Activated naive CD8-positive, alpha-beta T cell treated with anti-CD3 and anti-CD28 coated beads, Interleukin-2, amount 50 U/mL, for 16 hours (primary cell): ENCODE measurements at regions not wholly inside any gene's neighbourhood (a gene's known extent, or its start where the extent isn't known, plus 50 kb on each side); places are given as distances from the start of the nearest gene placed in this dataset.
"Not testable (repeated sequence)": the region's sequence is repeated elsewhere in the genome, so short reads cannot be mapped to it uniquely, and the experiment has no call there.

Experiments
- DNase-seq: peaks from one replicate; pipeline ENCODE4 v3.0.0-alpha.2; 2020; ENCODE audit warnings: low read depth, low spot score

DNA sequence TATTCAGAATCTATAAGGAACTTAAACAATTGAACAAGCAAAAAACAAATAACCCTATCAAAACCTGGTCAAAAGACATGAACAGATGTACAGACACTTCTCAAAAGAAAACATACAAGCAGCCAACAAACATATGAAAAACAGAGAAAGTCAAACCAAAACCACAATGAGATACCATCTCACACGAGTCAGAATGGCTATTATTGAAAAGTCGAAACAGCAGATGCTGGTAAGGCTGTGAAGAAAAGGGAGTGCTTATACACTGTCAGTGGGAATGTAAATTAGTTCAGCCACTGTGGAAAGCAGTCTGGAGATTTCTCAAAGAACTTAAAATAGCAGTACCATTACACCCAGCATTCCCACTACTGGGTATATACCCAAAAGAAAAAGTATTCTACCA, 520.1 kb downstream of the LTN1 start:
- not testable (repeated sequence) for DNase-seq

DNA sequence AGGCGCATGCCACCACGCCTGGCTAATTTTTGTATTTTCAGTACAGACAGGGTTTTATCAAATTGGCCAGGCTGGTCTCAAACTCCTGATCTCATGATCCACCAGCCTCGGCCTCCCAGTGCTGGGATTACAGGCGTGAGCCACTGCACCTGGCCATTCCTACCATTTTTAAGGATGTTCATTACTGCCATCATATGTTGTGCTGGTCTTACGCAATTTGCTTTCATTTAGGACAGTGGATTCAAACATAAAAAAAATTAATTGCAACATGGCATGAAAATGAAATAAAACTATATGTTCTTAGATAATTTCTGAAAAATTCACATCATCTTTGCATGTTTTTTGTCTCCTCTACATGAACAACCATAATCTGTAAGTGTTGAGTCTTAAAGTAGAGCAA, 527.7 kb downstream of the LTN1 start:
- no peak for DNase-seq

DNA sequence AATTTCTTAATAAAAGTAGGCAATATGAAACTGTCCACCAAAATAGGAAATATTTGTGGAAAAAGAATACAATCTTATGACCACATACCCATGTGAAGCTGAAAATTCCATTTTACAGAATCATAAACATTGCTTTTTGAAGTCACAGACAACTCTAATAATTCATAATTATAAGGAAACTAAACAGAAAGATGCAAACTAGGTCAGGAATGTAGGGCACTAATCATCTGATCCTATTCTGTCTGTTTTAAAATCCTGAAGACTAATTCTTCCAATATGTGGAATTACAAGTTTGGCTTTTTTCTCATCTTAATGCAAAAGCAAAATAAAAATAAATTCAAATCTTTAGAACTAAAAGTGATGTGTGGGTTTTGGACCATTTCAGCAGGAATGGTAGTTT, 528.6 kb downstream of the LTN1 start:
- DNase-seq: no peak

DNA sequence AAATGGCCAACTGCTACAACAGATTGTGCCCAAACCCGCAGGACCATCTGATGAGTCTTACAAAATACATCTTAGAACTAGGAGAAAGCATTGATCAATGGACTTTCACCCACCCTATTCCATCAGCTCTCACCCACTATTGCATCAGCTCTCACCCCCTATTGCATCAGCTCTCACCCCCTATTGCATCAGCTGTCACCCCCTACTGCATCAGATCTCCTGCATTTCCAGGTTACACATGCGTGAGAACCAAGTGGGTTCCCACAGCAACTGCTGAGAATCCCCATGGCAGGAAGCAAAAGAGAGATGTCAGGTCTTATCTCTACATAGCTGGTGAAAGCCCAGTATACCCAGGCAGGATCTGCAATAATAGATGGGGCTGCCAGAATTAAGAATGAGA, 533.5 kb downstream of the LTN1 start:
- no peak for DNase-seq

DNA sequence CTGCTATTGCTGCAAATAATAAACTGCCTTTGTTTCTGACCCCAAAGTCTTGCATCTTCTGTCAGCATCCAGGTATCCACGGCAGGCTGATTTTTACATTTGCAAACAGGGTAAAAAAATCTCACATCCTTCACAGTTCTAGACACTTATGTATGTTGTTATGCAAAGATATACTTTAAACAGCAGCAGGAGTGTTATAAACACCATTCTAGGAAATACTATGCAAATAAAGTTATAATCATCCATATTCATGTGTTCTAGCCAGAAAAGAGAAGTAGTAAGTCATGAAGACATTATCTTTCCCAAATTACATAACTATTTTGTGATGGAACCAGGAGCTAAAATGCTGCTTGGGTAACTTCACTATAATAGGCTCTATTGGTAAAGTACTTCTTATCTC, 534.2 kb downstream of the LTN1 start:
- no peak for DNase-seq

DNA sequence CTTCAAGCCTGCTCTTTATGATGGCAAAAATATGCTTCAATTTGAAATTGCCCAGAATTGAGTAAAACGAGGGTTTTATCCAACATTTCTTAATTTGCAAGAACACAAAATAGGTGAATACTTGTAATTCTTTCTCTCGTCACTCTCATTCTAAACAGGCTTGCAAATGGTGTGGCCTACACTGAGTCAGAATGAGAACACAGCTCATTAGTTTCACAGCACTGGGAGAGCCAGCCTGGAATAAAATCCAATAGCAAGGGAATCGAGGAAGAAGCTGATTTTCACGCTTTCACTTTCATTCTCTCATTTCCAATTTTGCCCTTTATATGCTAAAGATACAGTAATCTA, 537.5 kb downstream of the LTN1 start:
- DNase-seq: no peak

DNA sequence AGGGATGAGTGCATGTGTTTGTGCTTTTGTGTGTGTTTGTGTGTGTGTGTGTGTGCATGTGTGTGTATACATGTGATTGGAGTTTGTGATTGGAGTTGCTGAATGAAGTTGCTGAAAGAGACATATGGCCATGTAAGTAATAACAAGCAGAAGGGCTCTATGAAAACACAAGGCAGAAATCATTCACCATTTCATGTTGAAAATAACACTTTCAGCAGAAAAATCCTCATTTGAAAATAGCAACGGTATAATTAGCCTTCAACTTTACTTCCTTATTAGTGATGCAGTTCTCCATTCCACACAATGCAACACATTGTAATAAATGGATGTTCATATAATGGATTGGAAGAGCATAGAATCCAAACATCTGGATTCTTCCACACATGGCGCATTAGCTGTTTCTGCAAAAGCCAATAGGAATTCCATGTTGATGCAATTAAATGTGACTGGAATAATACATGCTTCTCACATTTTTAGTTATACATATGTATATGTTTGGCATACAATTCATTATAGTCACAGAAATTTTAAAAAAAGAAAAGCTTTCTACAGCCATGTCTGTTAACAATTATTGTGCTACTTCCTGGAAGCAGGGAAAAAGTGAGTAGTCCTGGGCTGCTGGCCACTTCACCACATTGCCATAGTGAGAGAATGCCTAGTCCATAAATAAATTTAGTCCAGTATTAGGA, 538.0 kb downstream of the LTN1 start:
- DNase-seq: no peak

DNA sequence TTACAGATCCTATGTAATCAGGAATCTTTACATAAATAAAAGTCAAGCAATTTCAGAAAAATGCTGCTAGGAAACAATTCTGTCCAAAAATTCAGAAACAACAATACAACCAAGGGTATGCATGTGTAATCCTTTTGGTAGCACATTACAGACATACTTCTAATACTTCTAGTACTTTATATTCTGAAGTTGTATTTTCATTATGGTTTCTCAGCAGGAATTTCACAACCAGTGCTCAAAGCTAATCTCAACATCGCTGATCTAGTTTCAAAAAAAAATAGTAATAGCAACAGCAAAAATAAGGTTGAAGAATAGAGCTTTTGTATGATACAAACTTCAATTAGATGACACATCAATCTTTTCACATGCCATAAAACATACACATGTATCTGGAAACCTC, 545.2 kb downstream of the LTN1 start:
- no peak for DNase-seq

DNA sequence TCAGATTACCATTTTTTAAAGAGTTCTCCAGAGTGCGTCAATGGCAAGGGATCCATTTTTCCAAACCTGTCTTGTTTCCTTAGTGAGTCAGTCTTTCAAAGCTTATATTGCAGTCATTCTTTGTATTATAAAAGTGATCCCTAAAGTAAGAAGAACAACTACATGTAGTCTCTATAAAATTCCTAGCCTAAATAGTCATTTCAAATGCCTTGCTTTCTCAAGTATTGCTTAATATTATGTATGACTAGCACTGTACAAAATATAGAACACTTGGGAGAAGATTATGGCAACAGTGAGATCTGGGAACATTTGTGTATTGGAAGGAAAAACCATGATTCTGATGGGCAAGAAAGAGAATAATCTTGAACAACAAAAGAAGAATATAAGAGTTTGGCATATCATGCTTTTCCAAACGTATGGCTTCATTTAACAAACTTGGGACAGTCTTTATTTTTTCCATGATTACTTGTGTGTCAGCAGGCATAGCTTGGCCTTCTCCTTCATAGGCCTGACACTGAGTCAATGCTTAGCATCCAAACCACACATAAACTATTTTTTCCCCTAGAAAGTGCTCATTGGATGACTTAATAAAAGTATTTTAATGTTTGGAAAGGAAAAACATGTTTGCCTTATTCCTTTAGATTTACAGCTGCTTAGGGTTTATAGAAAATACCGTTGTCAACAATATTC, 547.4 kb downstream of the LTN1 start:
- DNase-seq: no peak

DNA sequence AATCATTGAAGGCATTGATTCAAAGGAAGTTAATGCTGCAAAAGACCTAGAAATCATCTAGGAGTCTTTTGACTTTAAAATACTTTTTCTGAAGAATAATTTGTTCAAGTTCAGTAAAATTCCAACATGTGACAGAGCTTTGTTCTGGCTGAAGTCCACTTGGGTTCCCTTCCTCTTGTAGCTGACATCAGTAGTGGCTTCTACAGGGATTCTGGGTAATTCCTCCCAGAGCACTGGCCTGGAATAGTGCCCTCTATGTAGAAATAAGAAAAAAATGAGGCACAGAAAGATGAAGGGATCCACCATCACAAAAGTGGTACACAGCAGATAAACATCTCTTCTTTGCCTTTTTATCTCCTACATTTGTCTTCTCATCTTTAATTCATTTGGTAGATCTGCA, 548.1 kb downstream of the LTN1 start:
- DNase-seq: no peak

DNA sequence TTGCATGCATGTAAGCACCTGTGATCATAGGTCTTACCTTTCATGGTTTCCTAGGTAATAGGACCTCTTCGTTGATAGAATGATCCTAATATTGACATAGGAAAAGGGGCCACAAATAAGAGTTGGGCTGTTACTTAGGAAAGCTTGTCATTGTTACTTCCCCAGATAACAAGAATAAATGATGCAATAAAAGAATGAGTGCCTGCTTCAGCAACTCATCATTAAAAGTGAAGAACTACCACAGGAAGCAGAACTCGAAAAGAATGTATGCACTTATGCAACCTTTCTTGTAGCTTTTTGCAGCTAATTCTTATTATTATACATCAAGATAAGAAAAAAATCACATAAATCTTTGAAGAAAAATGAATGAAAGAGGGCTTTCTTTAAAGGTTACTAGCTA, 548.6 kb downstream of the LTN1 start:
- DNase-seq: no peak

DNA sequence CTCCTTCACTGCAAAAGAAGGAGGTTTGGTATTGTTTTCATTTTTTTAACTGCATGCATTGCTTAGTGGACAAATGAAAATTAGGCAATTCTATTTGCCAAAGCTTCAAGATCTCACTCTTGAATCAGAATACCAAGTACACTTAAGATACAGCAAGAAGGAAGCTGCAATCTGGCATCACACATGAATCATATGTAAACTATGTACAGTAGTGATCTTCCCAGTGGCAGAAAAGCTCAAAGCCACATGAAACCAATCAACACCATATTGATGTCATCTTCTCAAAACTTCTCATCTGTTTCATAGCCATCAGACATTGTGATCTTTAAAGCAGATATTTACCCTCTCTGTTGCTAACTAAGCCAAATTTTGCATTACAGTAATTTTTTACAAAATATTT, 550.1 kb downstream of the LTN1 start:
- DNase-seq: no peak

DNA sequence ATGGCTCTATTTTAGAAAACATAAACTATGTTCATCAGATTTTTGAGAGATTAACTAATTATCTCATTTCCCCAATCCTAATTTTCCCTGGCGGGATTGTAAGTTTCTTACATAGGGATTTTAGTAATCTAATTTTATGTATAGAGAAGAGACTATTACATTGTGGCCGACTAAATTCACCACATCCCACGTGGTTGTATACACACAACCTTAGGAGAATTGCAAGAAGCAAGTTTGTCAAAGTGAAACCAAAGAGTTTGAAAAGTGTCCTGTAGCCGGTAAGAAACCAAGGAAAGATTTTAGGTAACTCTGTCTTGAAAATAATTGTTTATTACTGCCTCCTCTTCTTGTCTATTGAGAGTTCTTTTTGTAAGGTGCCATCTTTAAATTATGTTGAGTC, 550.6 kb downstream of the LTN1 start:
- no peak for DNase-seq

DNA sequence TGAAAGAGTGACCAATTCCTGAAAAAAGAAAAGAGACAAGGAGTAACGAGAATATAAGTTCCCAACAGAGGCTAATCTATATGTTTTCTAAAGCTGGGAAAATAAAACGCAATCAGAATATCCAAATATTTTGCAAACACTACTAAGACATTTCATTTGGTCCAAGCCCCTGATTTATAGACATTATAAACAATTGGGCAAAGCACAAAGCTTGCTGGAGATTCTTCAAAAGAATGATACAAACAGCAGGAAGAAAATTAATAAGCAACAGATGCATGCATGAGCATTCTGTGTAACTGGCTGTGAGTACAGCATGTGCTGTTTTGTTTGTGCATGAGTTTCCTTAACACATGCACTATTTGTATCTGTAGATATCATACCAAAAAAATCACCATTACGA, 552.9 kb downstream of the LTN1 start:
- DNase-seq: no peak

DNA sequence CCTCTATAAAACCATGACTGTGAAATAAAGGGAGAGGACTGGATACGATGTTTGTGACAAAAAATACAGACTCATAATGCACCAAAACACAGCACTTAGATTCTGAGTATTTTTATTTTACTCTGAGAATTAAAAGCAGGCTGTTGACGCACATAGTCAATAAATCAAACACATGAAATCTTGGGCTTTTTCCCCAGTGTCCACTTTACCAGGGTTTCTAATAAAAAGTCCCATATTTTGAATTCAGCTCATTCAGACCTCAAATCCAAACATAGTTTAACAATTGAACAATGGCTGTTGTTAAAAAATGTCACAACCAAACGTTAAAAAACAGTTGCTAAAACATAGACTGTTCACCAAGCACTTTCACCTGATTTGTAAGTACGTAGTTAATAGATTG, 553.4 kb downstream of the LTN1 start:
- no peak for DNase-seq

DNA sequence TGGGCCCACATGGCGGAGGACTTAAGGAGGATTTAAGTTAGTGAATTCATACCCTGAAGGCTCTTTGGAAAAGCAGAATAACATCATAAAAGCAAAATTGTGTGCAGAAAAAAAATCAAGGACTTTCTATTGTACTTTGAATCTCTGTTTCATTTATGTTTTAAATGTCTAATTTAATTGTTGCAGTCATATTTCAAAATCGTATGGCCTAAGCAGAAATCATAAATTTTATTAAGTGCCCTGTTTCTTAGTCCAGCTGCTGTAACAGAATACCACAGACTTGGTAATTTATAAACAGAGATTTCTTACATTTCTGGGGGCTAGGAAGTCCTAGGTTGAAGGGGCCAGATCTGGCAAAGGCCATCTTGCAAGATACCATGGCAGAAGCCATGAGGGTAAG, 555.6 kb downstream of the LTN1 start:
- no peak for DNase-seq

DNA sequence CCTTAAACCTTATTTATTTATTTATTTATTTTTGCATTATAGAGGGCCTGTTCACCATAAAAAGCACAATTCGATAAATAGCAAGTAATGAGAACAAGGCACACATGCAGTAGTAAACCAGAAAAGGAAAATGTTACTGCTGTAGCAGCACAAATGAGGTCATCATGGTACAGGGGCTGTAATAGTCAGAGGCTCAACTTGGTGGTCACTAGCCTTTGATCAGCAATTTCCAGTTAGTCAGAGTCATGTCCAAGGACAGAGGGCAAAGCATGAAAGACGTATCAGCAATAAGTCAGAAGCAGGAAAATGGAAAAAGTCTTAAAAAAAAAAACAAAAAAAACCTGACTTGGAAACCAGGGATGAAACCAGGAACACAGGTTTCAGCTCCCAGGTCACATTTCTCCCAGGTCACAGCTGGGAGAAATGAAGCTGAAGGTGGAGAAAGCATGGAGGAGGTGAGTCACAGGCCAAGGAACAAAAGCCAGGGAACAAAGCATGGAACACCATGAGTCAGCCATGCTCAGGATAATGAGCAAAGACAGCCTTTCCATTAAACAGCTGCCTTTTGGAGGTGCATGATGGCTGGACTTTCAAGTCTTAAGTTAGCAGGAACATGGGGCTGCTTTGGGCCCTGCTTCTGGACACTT, 556.3 kb downstream of the LTN1 start:
- no peak for DNase-seq

DNA sequence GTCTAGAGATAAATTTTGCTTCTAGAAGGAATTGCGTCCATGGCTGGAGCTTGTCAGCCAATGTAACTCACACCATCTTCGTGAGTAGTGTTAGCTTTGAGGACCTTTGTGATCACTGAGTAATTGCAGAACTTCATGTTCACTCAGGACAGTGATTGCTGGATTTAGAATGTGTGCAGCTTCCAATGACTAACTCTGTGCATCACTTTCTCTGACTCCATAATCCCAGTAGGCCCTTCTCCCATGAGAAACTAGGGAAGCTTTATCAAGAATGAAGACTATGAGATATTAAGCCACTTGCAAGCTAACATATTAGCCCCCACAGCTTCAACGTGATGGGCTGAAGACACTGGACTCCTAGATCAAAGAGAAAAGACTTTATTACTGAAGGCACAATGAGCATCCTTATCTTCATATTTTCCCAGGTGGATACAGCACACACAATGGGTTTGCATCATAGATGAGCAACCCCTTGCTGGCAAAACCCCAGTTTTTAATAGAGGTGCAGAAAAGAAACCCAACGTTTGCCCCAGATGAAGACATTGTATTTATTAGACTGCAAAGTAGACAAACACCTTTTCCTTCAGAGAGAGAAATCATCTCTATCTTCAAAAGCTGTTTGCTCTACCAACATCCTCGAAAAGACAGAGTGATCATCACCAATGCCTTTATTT, 561.0 kb downstream of the LTN1 start:
- DNase-seq: no peak

DNA sequence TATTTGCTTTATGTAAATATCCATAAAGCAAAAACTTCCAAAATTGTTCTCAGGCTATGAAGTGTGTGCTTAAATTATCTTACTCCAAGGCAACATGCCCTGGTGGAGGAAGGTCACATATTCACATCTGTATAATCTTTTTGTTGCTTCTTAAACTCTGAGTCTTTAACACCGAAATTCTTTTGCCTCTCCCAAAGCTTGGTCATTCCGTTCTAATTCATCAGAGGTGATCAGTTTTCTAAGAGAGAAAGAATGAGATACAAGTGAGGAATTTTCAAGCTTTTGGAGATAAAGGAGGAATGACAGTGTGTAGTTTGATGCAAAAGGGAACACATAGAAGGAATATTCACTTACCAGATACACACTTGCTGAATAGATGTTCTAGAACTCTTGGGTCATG, 561.7 kb downstream of the LTN1 start:
- no peak for DNase-seq

DNA sequence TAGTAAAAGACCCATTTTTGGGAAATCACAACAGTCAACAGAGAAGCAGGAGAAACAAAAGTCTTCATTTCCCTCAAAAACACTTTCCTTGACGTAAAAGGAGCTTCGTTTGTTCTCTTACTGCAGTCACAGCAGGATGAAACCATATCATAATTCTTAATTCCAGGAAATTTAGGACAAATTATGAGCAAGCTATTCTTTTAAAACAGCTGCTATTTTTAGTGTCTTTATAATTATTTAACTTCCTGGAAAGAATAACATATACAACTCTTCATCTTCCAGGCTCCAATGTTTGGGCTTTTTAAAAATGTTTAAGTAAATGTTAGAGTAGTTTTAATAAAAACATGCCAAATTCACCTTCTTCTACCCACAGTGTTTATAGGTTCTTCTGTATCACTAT, 563.5 kb downstream of the LTN1 start:
- DNase-seq: no peak

DNA sequence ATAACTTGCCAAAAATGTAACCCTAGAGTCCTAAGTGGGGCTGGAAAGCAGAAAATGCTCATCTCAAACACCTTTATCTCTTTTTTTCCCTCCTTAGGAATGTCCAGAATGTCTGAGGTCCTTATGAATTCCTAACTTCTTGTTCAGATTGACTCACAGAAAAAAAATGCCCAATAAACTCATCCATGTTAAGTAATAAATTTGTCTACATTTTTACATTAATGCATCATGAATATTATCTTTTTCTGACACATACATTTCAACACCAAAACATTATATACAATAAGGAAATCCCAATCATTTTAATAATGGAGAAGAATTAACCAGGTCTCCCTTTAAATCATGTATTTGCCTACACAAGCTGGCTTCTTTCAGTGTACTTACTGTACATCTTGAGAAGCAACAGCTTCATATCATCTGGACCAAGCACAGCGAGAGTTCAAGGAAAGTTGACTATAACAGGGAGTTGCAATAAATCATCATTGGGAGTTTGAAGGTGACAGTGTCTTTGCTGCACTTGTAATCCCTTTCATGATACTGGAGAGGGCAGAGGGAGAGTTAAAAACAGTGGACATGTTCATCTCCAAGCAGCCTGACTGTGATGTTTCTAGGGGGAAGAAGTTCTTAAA, 565.2 kb downstream of the LTN1 start:
- no peak for DNase-seq

DNA sequence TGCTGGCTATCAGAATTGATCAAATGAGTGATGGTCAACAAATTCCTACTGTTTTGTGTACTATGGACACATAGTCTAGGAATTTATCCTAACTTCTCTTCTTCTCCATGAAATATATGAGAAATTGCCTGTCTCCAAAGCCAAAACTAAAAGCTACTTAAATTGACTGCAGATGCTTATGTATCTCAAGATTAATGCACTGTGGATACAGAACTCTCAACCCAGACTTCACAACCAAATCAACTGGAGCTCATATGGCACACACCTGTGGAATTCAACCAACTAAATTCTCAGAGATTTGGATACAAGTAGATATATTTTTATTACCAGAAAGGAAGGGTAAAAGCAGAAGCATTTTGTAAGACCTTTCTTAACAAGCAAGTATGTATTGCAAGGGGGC, 566.1 kb downstream of the LTN1 start:
- no peak for DNase-seq
